GM23338 (cell line): ENCODE measurements at regions not wholly inside any gene's neighbourhood (a gene's known extent, or its start where the extent isn't known, plus 50 kb on each side); places are given as distances from the start of the nearest gene placed in this dataset.
"Not testable (repeated sequence)": the region's sequence is repeated elsewhere in the genome, so short reads cannot be mapped to it uniquely, and the experiment has no call there.

Source experiments
- ATAC-seq: fragments of 200-7000 bp; cut with Tn5 transposase; 3 replicates; pipeline ENCODE4 v1.9.1; 2020
- DNase-seq: peaks from one replicate; pipeline ENCODE4 v3.0.0-alpha.2; 2015; ENCODE audit warnings: low spot score
- H2AFZ ChIP-seq: fragments of 200-600 bp; sonication (generic); 2 replicates; pipeline ENCODE4 v1.8.0; 2016; ENCODE audit warnings: antibody characterized with exemption, mild to moderate bottlenecking, moderate library complexity
- H3F3A ChIP-seq: fragments of 200-600 bp; sonication (generic); replicated peaks from 2 replicates; pipeline ENCODE4 v1.8.0; 2017; ENCODE audit warnings: antibody characterized with exemption, mixed run types, low read depth
- H3K27ac ChIP-seq: fragments of 200-600 bp; sonication (generic); 2 replicates; pipeline ENCODE4 v1.6.1; 2016; ENCODE audit warnings: low read depth
- H3K27me3 ChIP-seq: fragments of 200-600 bp; sonication (generic); 2 replicates; pipeline ENCODE4 v1.8.0; 2016; ENCODE audit warnings: mild to moderate bottlenecking, mixed run types, moderate library complexity; ENCODE audit not compliant: insufficient read depth
- H3K36me3 ChIP-seq: fragments of 200-600 bp; sonication (generic); 2 replicates; pipeline ENCODE4 v1.8.0; 2016; ENCODE audit warnings: mild to moderate bottlenecking; ENCODE audit not compliant: insufficient read depth
- H3K4me1 ChIP-seq: fragments of 200-600 bp; sonication (generic); 2 replicates; pipeline ENCODE4 v1.8.0; 2016; ENCODE audit warnings: mild to moderate bottlenecking, moderate library complexity; ENCODE audit not compliant: insufficient read depth
- H3K4me2 ChIP-seq: fragments of 200-600 bp; sonication (generic); 2 replicates; pipeline ENCODE4 v1.7.1; 2017; ENCODE audit warnings: mixed run types
- H3K4me3 ChIP-seq: fragments of 200-600 bp; sonication (generic); 2 replicates; pipeline ENCODE4 v1.6.1; 2016; ENCODE audit warnings: mixed run types
- H3K79me2 ChIP-seq: fragments of 200-600 bp; sonication (generic); replicated peaks from 2 replicates; pipeline ENCODE4 v1.8.0; 2017; ENCODE audit warnings: mild to moderate bottlenecking; ENCODE audit not compliant: insufficient read depth
- H3K9me2 ChIP-seq: fragments of 200-600 bp; sonication (generic); 2 replicates; pipeline ENCODE4 v1.8.0; 2017; ENCODE audit not compliant: insufficient read depth
- H4K20me1 ChIP-seq: fragments of 200-600 bp; sonication (generic); replicated peaks from 2 replicates; pipeline ENCODE4 v1.8.0; 2017; ENCODE audit warnings: mild to moderate bottlenecking; ENCODE audit not compliant: insufficient read depth
- H3K27ac Mint-ChIP-seq: 2 replicates; pipeline ENCODE4 v1.8.0; 2020; ENCODE audit warnings: inconsistent platforms, mild to moderate bottlenecking, moderate library complexity, mixed read lengths
- H3K27me3 Mint-ChIP-seq: 3 replicates; pipeline ENCODE4 v1.8.0; 2022; ENCODE audit warnings: low read depth, mild to moderate bottlenecking, moderate library complexity, mixed read lengths, inconsistent platforms; ENCODE audit not compliant: insufficient read depth, poor library complexity
- H3K36me3 Mint-ChIP-seq: 3 replicates; pipeline ENCODE4 v1.8.0; 2021; ENCODE audit warnings: low read depth, mild to moderate bottlenecking, inconsistent platforms, moderate library complexity, mixed read lengths
- H3K4me1 Mint-ChIP-seq: 3 replicates; pipeline ENCODE4 v1.8.0; 2020; ENCODE audit warnings: mild to moderate bottlenecking, inconsistent platforms, mixed read lengths
- H3K4me3 Mint-ChIP-seq: 3 replicates; pipeline ENCODE4 v1.8.0; 2021; ENCODE audit warnings: moderate library complexity, mild to moderate bottlenecking, inconsistent platforms, mixed read lengths
- H3K9me3 Mint-ChIP-seq: 3 replicates; pipeline ENCODE4 v1.8.0; 2020; ENCODE audit warnings: moderate library complexity, mild to moderate bottlenecking, inconsistent platforms, mixed read lengths
- CTCF ChIP-seq, 2 experiments: fragments of 200-600 bp in 1 of 2; sonication (generic) in 1 of 2; conservative IDR thresholded peaks; 2 replicates each; pipeline versions ENCODE4 v1.5.1 to v1.6.1; 2016 to 2017; ENCODE audit warnings: antibody characterized with exemption in 2 of 2, low read depth in 2 of 2, mild to moderate bottlenecking in 2 of 2, moderate library complexity in 1 of 2
- ETS1 ChIP-seq: IDR thresholded peaks from 2 replicates; pipeline ENCODE4 v1.6.1; 2016; ENCODE audit warnings: antibody characterized with exemption
- EZH2 ChIP-seq: fragments of 200-600 bp; sonication (generic); IDR thresholded peaks from one replicate; pipeline ENCODE4 v1.8.0; 2017; ENCODE audit warnings: antibody characterized with exemption, mild to moderate bottlenecking, low read depth; ENCODE audit not compliant: unreplicated experiment
- JUNB ChIP-seq: IDR thresholded peaks from one replicate; pipeline ENCODE4 v1.6.1; 2016; ENCODE audit warnings: antibody characterized with exemption; ENCODE audit not compliant: unreplicated experiment
- NANOG ChIP-seq: IDR thresholded peaks from 2 replicates; pipeline ENCODE4 v1.6.1; 2016; ENCODE audit warnings: antibody characterized with exemption, borderline replicate concordance
- STAT1 ChIP-seq: IDR thresholded peaks from one replicate; pipeline ENCODE4 v1.6.1; 2016; ENCODE audit warnings: antibody characterized with exemption; ENCODE audit not compliant: unreplicated experiment
- ZNF114 ChIP-seq: fragments of 250-450 bp; sonication (Bioruptor Pico); IDR thresholded peaks from 2 replicates; pipeline ENCODE4 v1.5.0; 2020; ENCODE audit warnings: mild to moderate bottlenecking, moderate library complexity
- ZNF331 ChIP-seq: fragments of 250-450 bp; sonication (Bioruptor Pico); IDR thresholded peaks from 2 replicates; pipeline ENCODE4 v1.5.0; 2020; ENCODE audit warnings: low read depth, mild to moderate bottlenecking, moderate library complexity
- ZNF462 ChIP-seq: fragments of 250-450 bp; sonication (Bioruptor Pico); IDR thresholded peaks from 2 replicates; pipeline ENCODE4 v1.5.0; 2020; ENCODE audit warnings: mild to moderate bottlenecking, moderate library complexity

GRCh38 chr5:127202738-127203137, 87.9 kb upstream of the MEGF10 start:
- H3K36me3 Mint-ChIP-seq, H3K4me3 Mint-ChIP-seq: not testable (repeated sequence)

GRCh38 chr5:127203818-127204217, 86.8 kb upstream of the MEGF10 start:
- Histone ChIP-seq H3K4me3 (no peak overlapping the region), H3F3A (no peaks in the 10 kb centered on the region), H3K9me2 (no peaks in the 10 kb centered on the region; the same call in 1 of the 2 replicates), H2AFZ (no peak overlapping the region), H3K27me3 (no peaks in the 10 kb centered on the region), H4K20me1 (no peaks in the 10 kb centered on the region), H3K79me2 (no peaks in the 10 kb centered on the region), H3K27ac (no peak overlapping the region), H3K4me1 (0 out of 2 replicates have a peak, but pooled peaks cover 9% of the 10 kb centered on the region), H3K4me2 (no peak overlapping the region), H3K36me3 (no peaks in the 10 kb centered on the region)
- no peak for TF ChIP-seq JUNB
- H3K4me3 Mint-ChIP-seq = no peak overlapping the region
- H3K36me3 Mint-ChIP-seq = no peaks in the 10 kb centered on the region
- H3K27ac Mint-ChIP-seq = no peak overlapping the region
- DNase-seq = no peak
- ATAC-seq = no peak
- no peaks in the 10 kb centered on the region for H3K27me3 Mint-ChIP-seq
- H3K4me1 Mint-ChIP-seq = peaks cover 5% of the 10 kb centered on the region
- H3K9me3 Mint-ChIP-seq = peaks cover 12% of the 10 kb centered on the region; the same call in 2 of the 3 replicates

More at GRCh38 chr5:127202738-127203137, 87.9 kb upstream of the MEGF10 start:
- H3F3A ChIP-seq, H3K9me2 ChIP-seq, H3K4me1 Mint-ChIP-seq, H3K27ac Mint-ChIP-seq, DNase-seq, H4K20me1 ChIP-seq, H3K79me2 ChIP-seq, ATAC-seq, H2AFZ ChIP-seq, H3K36me3 ChIP-seq, H3K4me1 ChIP-seq, H3K4me2 ChIP-seq, H3K4me3 ChIP-seq, H3K27me3 Mint-ChIP-seq, H3K27me3 ChIP-seq, H3K27ac ChIP-seq: not testable (repeated sequence)
- H3K9me3 Mint-ChIP-seq = peaks cover 20% of the 10 kb centered on the region; the same call in 2 of the 3 replicates

- DNase-seq (no peak), ATAC-seq (no peak)
- Histone ChIP-seq H3K4me3 (no peak overlapping the region), H3K27me3 (no peaks in the 10 kb centered on the region), H3K9me2 (no peaks in the 10 kb centered on the region), H3K4me2 (no peak overlapping the region), H3F3A (no peaks in the 10 kb centered on the region), H3K4me1 (peaks cover 12% of the 10 kb centered on the region), H4K20me1 (no peaks in the 10 kb centered on the region), H2AFZ (no peak overlapping the region), H3K79me2 (no peaks in the 10 kb centered on the region), H3K36me3 (no peaks in the 10 kb centered on the region), H3K27ac (no peak overlapping the region)
- peaks cover 7% of the 10 kb centered on the region; the same call in 2 of the 3 replicates for H3K9me3 Mint-ChIP-seq
- no peak overlapping the region for H3K27ac Mint-ChIP-seq
- peaks cover 10% of the 10 kb centered on the region for H3K4me1 Mint-ChIP-seq
- no peak overlapping the region for H3K4me3 Mint-ChIP-seq
- H3K36me3 Mint-ChIP-seq = no peaks in the 10 kb centered on the region
- no peaks in the 10 kb centered on the region for H3K27me3 Mint-ChIP-seq
- TF ChIP-seq ZNF462 (CRISPR knock-in tag) (no peak), CTCF (conservative IDR thresholded peaks at IDR 0.05; ENCODE audit: low read depth in 2 of 2) (no peak), EZH2 (no peak), STAT1 (no peak), ZNF114 (CRISPR knock-in tag) (no peak), ETS1 (no peak), ZNF331 (CRISPR knock-in tag) (no peak), NANOG (no peak), JUNB (no peak)
Observed at GRCh38 chr5:127205147-127205546, 85.4 kb upstream of the MEGF10 start.
